Heart left ventricle (tissue), 16 donors: ENCODE measurements at regions not wholly inside any gene's neighbourhood (a gene's known extent, or its start where the extent isn't known, plus 50 kb on each side); places are given as distances from the start of the nearest gene placed in this dataset.
"Not testable (repeated sequence)": the region's sequence is repeated elsewhere in the genome, so short reads cannot be mapped to it uniquely, and the experiment has no call there.

Source experiments
- ATAC-seq, 4 donors: fragments of 200-7000 bp; cut with Tn5 transposase; one replicate each; pipeline ENCODE4 v1.9.1; 2020 to 2022; ENCODE audit warnings: moderate library complexity in 4 of 4, mild to moderate bottlenecking in 3 of 4, moderate number of reproducible peaks in 1 of 4
- DNase-seq, 5 donors: peaks; one replicate each; pipeline ENCODE4 v3.0.0-alpha.2; 2020
- H3K27ac ChIP-seq, 12 donors: fragments of 200-600 bp; sonication (generic) in 4 of 12; one replicate each; pipeline versions ENCODE4 v1.5.0 to v1.8.0; 2016 to 2022; ENCODE audit warnings: mild to moderate bottlenecking in 2 of 12
- H3K27me3 ChIP-seq, 9 donors: fragments of 200-600 bp; sonication (generic) in 2 of 9; one replicate each; pipeline versions ENCODE4 v1.5.1 to v1.8.0; 2016 to 2022; ENCODE audit warnings: mild to moderate bottlenecking in 3 of 9
- H3K36me3 ChIP-seq, 9 donors: fragments of 200-600 bp; sonication (generic) in 2 of 9; one replicate each; pipeline versions ENCODE4 v1.5.0 to v1.8.0; 2018 to 2022; ENCODE audit warnings: mild to moderate bottlenecking in 2 of 9
- H3K4me1 ChIP-seq, 12 donors: fragments of 200-600 bp; sonication (generic) in 4 of 12; one replicate each; pipeline versions ENCODE4 v1.5.0 to v1.8.0; 2016 to 2022; ENCODE audit warnings: mild to moderate bottlenecking in 3 of 12
- H3K4me3 ChIP-seq, 12 donors: fragments of 200-600 bp; sonication (generic) in 4 of 12; one replicate each; pipeline versions ENCODE4 v1.5.0 to v1.8.0; 2017 to 2022; ENCODE audit warnings: mild to moderate bottlenecking in 9 of 12, moderate library complexity in 4 of 12
- H3K9me3 ChIP-seq, 12 donors: fragments of 200-600 bp; sonication (generic) in 4 of 12; one replicate each; pipeline versions ENCODE4 v1.5.0 to v1.8.0; 2016 to 2022; ENCODE audit warnings: mild to moderate bottlenecking in 1 of 12
- CTCF ChIP-seq, 12 donors: fragments of 200-600 bp; sonication (generic) in 4 of 12; IDR thresholded peaks; one replicate each; pipeline versions ENCODE4 v1.5.0 to v1.8.0; 2018 to 2022; ENCODE audit warnings: antibody characterized with exemption in 12 of 12, mild to moderate bottlenecking in 5 of 12
- POLR2A ChIP-seq, 2 donors: fragments of 450-650 bp; IDR thresholded peaks; one replicate each; pipeline ENCODE4 v1.6.1; 2017; ENCODE audit warnings: antibody characterized with exemption in 2 of 2, mild to moderate bottlenecking in 2 of 2, moderate library complexity in 2 of 2
- WGBS, 4 donors: extraction: QIAGEN DNeasy Blood & Tissue Kit in 2 of 4; methylation state at CpG; one replicate each; pipeline versions ENCODE4 v1.1.5 to v1.1.7; 2013 to 2018; 5-methylcytosine and 5-hydroxymethylcytosine counted together
- intact Hi-C, 10 donors: fragments of 100-400 bp; cut with DNase I; formaldehyde crosslinking; loops; one replicate each; pipeline versions ENCODE4 v1.11.1 to v1.14.2; 2022
- donor health status: ischemic (EF 13 %, LVEDD 7.1; RV severe dilation, severe dysfunction).
- donor health status: healthy with polysubstance abuse.
- donor health status: DM: no; HTN: yes; CAD: no.
- donor health status: DM: no; HTN: no; CAD: no.
- donor health status: ischemic (EF 25% LVEDD 6.9; RV normal size, moderate dysfunction).
- donor health status: ischemic (EF 25% LVEDD 5.7; RV mildly dilated, moderate dysfunction).
- donor health status: healthy.
- donor health status: DM: yes; HTN: yes; CAD: no.
- donor health status: ischemic (EF 35%, LVEDD 5.7; RV mildly dilated, moderate dysfunction).
- donor health status: nonischemic (EF 11% LVEDD 7.7; RV severe dilation, severe dysfunction).
- donor health status: DM: yes; HTN: yes; CAD: no.
- donor health status: PGD.
- donor health status: ischemic (EF 29% LVEDD 5.4; RV normal size, mild dysfunction).
- donor health status: nonischemic (EF 23%, LVEDD 6.1; RV moderate dilation, normal function).

DNA sequence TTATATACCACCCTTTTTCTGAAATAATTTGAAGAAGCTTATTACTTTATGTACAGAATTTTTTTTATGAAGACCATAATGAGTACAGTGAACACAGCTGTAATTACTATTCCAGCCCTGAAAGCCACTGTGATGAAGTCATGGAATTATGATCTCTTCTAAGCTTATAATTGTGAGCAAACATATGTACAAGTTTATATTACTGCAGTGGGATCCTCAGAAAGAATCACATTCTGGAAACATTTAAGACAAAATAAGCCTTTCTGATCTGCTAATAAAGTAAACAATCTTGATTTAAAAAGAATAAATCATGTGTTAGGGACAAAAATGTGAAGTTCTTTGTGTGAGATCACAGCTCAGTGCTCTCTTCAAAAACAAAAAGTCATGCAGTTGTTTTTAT lies 560.4 kb downstream of the CD109 start:
- Histone ChIP-seq H3K27me3 (no peaks in the 10 kb centered on the region), H3K36me3 (no peaks in the 10 kb centered on the region), H3K4me3 (no peak overlapping the region), H3K27ac (peak overlapping the region in 1 of 12 donors; percentile 4), H3K4me1 (peaks cover 0 to 8% (median 0%) of the 10 kb centered on the region in 12 donors), H3K9me3 (peaks cover 0 to 7% (median 0%) of the 10 kb centered on the region in 12 donors)
- DNase-seq (no peak), ATAC-seq (no peak)
- intact Hi-C loops = no loop called here
- TF ChIP-seq POLR2A (IDR thresholded peaks at IDR 0.05) = no peak

DNA sequence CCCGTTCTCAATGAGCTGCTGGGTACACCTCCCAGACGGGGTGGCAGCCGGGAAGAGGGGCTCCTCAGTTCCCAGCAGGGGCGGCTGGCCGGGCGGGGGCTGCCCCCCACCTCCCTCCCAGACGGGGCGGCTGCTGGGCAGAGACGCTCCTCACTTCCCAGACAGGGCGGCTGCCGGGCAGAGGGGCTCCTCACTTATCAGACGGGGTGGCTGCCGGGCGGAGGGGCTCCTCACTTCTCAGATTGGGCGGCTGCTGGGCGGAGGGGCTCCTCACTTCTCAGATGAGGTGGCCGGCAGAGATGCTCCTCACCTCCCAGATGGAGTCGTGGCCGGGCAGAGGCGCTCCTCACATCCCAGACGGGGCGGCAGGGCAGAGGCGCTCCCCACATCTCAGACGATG lies 559.0 kb downstream of the CD109 start:
- ATAC-seq, H3K36me3 ChIP-seq, H3K4me3 ChIP-seq, H3K27me3 ChIP-seq, H3K27ac ChIP-seq, intact Hi-C loops, H3K9me3 ChIP-seq, H3K4me1 ChIP-seq: not testable (repeated sequence)
- 93 to 99% (median 95%) methylated on average over 11 to 24 of the region's 24 CpGs for WGBS, 4 donors
- DNase-seq = peak in 1 of 5 donors; percentile 52

- ATAC-seq, H3K9me3 ChIP-seq, H3K4me1 ChIP-seq, intact Hi-C loops, DNase-seq, H3K27me3 ChIP-seq, H3K36me3 ChIP-seq, H3K27ac ChIP-seq, H3K4me3 ChIP-seq: not testable (repeated sequence)
- WGBS, 4 donors = 93 to 100% (median 98%) methylated on average over 1 of the region's 1 CpG
Measured at GRCh38 chr6:74254147-74254546, 558.1 kb downstream of the CD109 start.

- Histone ChIP-seq H3K27me3 (no peaks in the 10 kb centered on the region), H3K4me3 (no peak overlapping the region), H3K4me1 (peaks cover 0 to 6% (median 0%) of the 10 kb centered on the region in 12 donors), H3K27ac (no peak overlapping the region), H3K36me3 (no peaks in the 10 kb centered on the region), H3K9me3 (peaks cover 0 to 7% (median 0%) of the 10 kb centered on the region in 12 donors)
- DNase-seq (no peak), ATAC-seq (no peak)
- intact Hi-C loops = no loop called here
- WGBS, 4 donors = 79 to 88% (median 85%) methylated on average over 2 of the region's 2 CpGs
- no peak for TF ChIP-seq POLR2A (IDR thresholded peaks at IDR 0.05)
- TF ChIP-seq CTCF (IDR thresholded peaks at IDR 0.05) = no peak
Measured at GRCh38 chr6:74253261-74253660, 557.3 kb downstream of the CD109 start.

DNA sequence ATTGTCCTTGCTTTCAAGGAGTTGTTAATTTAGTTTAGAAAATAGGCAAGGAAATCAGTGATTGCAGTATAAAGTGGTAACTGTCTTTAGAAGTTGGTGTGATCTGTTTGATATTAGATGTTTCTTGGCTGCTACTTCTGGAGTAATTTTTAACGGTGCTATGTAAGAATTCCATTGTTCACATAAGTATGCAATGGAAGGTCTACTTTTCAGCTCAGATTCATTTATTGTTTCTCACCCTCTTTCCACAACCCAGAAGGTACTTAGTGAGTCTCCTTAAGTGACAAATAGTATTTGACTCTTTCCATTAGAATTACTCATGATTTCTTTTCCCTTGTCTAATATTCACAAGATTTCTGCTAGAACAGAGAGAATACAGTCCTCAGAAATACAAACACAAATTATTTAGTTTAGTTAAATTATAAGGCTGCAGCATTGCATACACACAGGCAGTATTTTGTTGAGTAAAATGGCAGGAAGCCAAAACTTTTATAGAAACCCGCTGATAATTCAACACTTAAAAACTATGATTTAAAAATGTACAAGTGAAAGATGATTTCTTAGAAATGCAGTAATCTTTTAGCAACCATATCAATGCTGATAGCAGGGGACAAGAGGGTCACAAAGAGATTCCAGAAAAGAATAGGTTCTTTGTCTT lies 554.3 kb downstream of the CD109 start:
- TF ChIP-seq POLR2A (IDR thresholded peaks at IDR 0.05) (no peak), CTCF (IDR thresholded peaks at IDR 0.05) (no peak)
- Histone ChIP-seq H3K27me3 (no peaks in the 10 kb centered on the region), H3K36me3 (no peaks in the 10 kb centered on the region), H3K27ac (no peak overlapping the region), H3K9me3 (peaks cover 0 to 5% (median 0%) of the 10 kb centered on the region in 12 donors), H3K4me1 (peaks cover 0 to 6% (median 0%) of the 10 kb centered on the region in 12 donors), H3K4me3 (no peak overlapping the region)
- WGBS, 4 donors = 37 to 56% (median 50%) methylated on average over 2 of the region's 2 CpGs
- no peak for ATAC-seq
- DNase-seq = no peak
- intact Hi-C loops = no loop called here

GRCh38 chr6:74249658-74250057 lies 553.7 kb downstream of the CD109 start:
- Histone ChIP-seq H3K27me3 (no peaks in the 10 kb centered on the region), H3K27ac (no peak overlapping the region), H3K4me3 (no peak overlapping the region), H3K9me3 (peaks cover 0 to 5% (median 0%) of the 10 kb centered on the region in 12 donors), H3K36me3 (no peaks in the 10 kb centered on the region), H3K4me1 (peaks cover 0 to 6% (median 0%) of the 10 kb centered on the region in 12 donors)
- WGBS, 4 donors = 55 to 62% (median 58%) methylated on average over 2 of the region's 2 CpGs
- DNase-seq (no peak), ATAC-seq (no peak)
- intact Hi-C loops = no loop called here
- no peak for TF ChIP-seq CTCF (IDR thresholded peaks at IDR 0.05)
- no peak for TF ChIP-seq POLR2A (IDR thresholded peaks at IDR 0.05)
